IMR-90 (cell line): ENCODE measurements at regions not wholly inside any gene's neighbourhood (a gene's known extent, or its start where the extent isn't known, plus 50 kb on each side); places are given as distances from the start of the nearest gene placed in this dataset.

Experiments used
- ATAC-seq: fragments of 200-7000 bp; cut with Tn5 transposase; 2 replicates; pipeline ENCODE4 v1.9.1; 2020; ENCODE audit warnings: low read depth, mild to moderate bottlenecking, moderate library complexity
- BruUV-seq: library from RNA; stranded (reverse); fragments of 400-500 nt; replicated peaks from 2 replicates; lab custom pipeline; 2021; lab: Mats Ljungman, UMichigan
- CTCF ChIA-PET: fragments of 300-600 bp; formaldehyde crosslinking; extraction: SDS; loops from one replicate; lab custom pipeline; 2021; ENCODE audit warnings: antibody characterized with exemption; lab: Yijun Ruan, JAX
- POLR2A ChIA-PET: fragments of 300-600 bp; sonication (Branson Sonifier 250); formaldehyde crosslinking; loops from one replicate; lab custom pipeline; 2022; ENCODE audit warnings: antibody characterized with exemption; ENCODE audit not compliant: unreplicated experiment; lab: Charles Lee
- DNase-seq: peaks from one replicate; pipeline ENCODE4 v3.0.0; 2013
- H2AFZ ChIP-seq: replicated peaks from 2 replicates; pipeline ENCODE3; 2013; ENCODE audit warnings: low read length, mild to moderate bottlenecking; ENCODE audit not compliant: poor library complexity
- H2AK5ac ChIP-seq: 2 replicates; pipeline ENCODE4 v1.6.1; 2013; ENCODE audit warnings: low read depth, low read length, inconsistent platforms
- H2AK9ac ChIP-seq: replicated peaks from 2 replicates; pipeline ENCODE3; 2013; ENCODE audit warnings: mild to moderate bottlenecking, low read depth, low read length, moderate library complexity; ENCODE audit not compliant: poor library complexity
- H2BK120ac ChIP-seq: 2 replicates; pipeline ENCODE4 v1.6.1; 2013; ENCODE audit warnings: low read depth, low read length, inconsistent platforms
- H2BK15ac ChIP-seq: 3 replicates; pipeline ENCODE4 v1.6.1; 2013; ENCODE audit warnings: low read depth, low read length, inconsistent platforms
- H2BK20ac ChIP-seq: 2 replicates; pipeline ENCODE4 v1.6.1; 2013; ENCODE audit warnings: low read depth, mild to moderate bottlenecking, inconsistent platforms, low read length, moderate library complexity
- H2BK5ac ChIP-seq: 2 replicates; pipeline ENCODE4 v1.6.1; 2013; ENCODE audit warnings: mild to moderate bottlenecking, low read depth, low read length, inconsistent platforms; ENCODE audit not compliant: poor library complexity, severe bottlenecking
- H3K14ac ChIP-seq: replicated peaks from 2 replicates; pipeline ENCODE4 v1.6.1; 2013; ENCODE audit warnings: low read depth, low read length, inconsistent platforms
- H3K18ac ChIP-seq: 2 replicates; pipeline ENCODE4 v1.6.1; 2013; ENCODE audit warnings: low read depth, low read length, control low read depth
- H3K23ac ChIP-seq: 2 replicates; pipeline ENCODE4 v1.6.1; 2013; ENCODE audit warnings: low read depth, low read length, inconsistent platforms
- H3K27ac ChIP-seq: 2 replicates; pipeline ENCODE4 v1.5.1; 2013; ENCODE audit warnings: mild to moderate bottlenecking, control low read depth, low read length; ENCODE audit not compliant: insufficient read depth
- H3K27me3 ChIP-seq: 2 replicates; pipeline ENCODE4 v1.6.1; 2013; ENCODE audit warnings: low read length; ENCODE audit not compliant: control insufficient read depth, insufficient read depth
- H3K36me3 ChIP-seq: 2 replicates; pipeline ENCODE4 v1.6.1; 2013; ENCODE audit warnings: low read length, mixed read lengths; ENCODE audit not compliant: control insufficient read depth, insufficient read depth
- H3K4ac ChIP-seq: 2 replicates; pipeline ENCODE4 v1.6.1; 2013; ENCODE audit warnings: low read depth, low read length, inconsistent platforms
- H3K4me1 ChIP-seq: 2 replicates; pipeline ENCODE4 v1.6.1; 2013; ENCODE audit warnings: low read length, mixed read lengths; ENCODE audit not compliant: control insufficient read depth, insufficient read depth
- H3K4me2 ChIP-seq: 2 replicates; pipeline ENCODE4 v1.6.1; 2013; ENCODE audit warnings: low read depth, mild to moderate bottlenecking, control low read depth, low read length, moderate library complexity
- H3K4me3 ChIP-seq: 2 replicates; pipeline ENCODE4 v1.5.1; 2013; ENCODE audit warnings: low read depth, mild to moderate bottlenecking, control low read depth, low read length, moderate library complexity; ENCODE audit not compliant: insufficient read depth
- H3K56ac ChIP-seq: 2 replicates; pipeline ENCODE4 v1.6.1; 2013; ENCODE audit warnings: low read length, inconsistent platforms; ENCODE audit not compliant: insufficient read depth; ENCODE audit errors: extremely low read depth
- H3K79me1 ChIP-seq, 2 experiments: 2 replicates each; pipeline ENCODE4 v1.6.1; 2013; ENCODE audit warnings: low read length in 2 of 2, inconsistent platforms in 1 of 2, low read depth in 1 of 2
- H3K9ac ChIP-seq: 2 replicates; pipeline ENCODE4 v1.6.1; 2013; ENCODE audit warnings: low read depth, low read length, control low read depth
- H3K9me1 ChIP-seq: 2 replicates; pipeline ENCODE4 v1.6.1; 2013; ENCODE audit warnings: low read length, inconsistent platforms; ENCODE audit not compliant: insufficient read depth
- H3K9me3 ChIP-seq: 2 replicates; pipeline ENCODE4 v1.6.1; 2013; ENCODE audit warnings: low read length; ENCODE audit not compliant: control insufficient read depth, insufficient read depth
- H4K20me1 ChIP-seq: 2 replicates; pipeline ENCODE4 v1.6.1; 2013; ENCODE audit warnings: low read length, inconsistent platforms; ENCODE audit not compliant: insufficient read depth
- H4K5ac ChIP-seq: 2 replicates; pipeline ENCODE4 v1.6.1; 2013; ENCODE audit warnings: mild to moderate bottlenecking, low read depth, low read length, control low read depth
- H4K8ac ChIP-seq, 2 experiments: 2 replicates each; pipeline ENCODE4 v1.6.1; 2013; ENCODE audit warnings: low read depth in 2 of 2, low read length in 2 of 2, control low read depth in 1 of 2, inconsistent platforms in 1 of 2
- H4K91ac ChIP-seq: 2 replicates; pipeline ENCODE4 v1.6.1; 2013; ENCODE audit warnings: low read depth, low read length, inconsistent platforms; ENCODE audit not compliant: insufficient read depth
- BHLHE40 ChIP-seq: fragments of 150-350 bp; IDR thresholded peaks from 2 replicates; pipeline ENCODE4 v1.6.1; 2016; ENCODE audit warnings: mild to moderate bottlenecking, low read depth, low read length
- CEBPB ChIP-seq: IDR thresholded peaks from 2 replicates; pipeline ENCODE4 v1.6.1; 2012; ENCODE audit warnings: low read depth, low read length, improper control_type of control experiment
- CHD1 ChIP-seq: IDR thresholded peaks from 2 replicates; pipeline ENCODE4 v1.6.1; 2012; ENCODE audit warnings: low read depth, low read length, improper control_type of control experiment
- CTCF ChIP-seq: conservative IDR thresholded peaks from 2 replicates; pipeline ENCODE4 v1.5.1; 2012; ENCODE audit warnings: mild to moderate bottlenecking, low read depth, low read length, improper control_type of control experiment
- ELK1 ChIP-seq: fragments of 150-350 bp; IDR thresholded peaks from 2 replicates; pipeline ENCODE4 v1.6.1; 2016; ENCODE audit warnings: low read depth, mild to moderate bottlenecking, low read length, moderate library complexity, borderline replicate concordance
- FOS ChIP-seq: fragments of 150-350 bp; IDR thresholded peaks from 2 replicates; pipeline ENCODE4 v1.6.1; 2016; ENCODE audit warnings: low read depth, low read length
- MAFK ChIP-seq: IDR thresholded peaks from 2 replicates; pipeline ENCODE4 v1.6.1; 2012; ENCODE audit warnings: low read depth, low read length, improper control_type of control experiment
- MAZ ChIP-seq: IDR thresholded peaks from 2 replicates; pipeline ENCODE4 v1.6.1; 2012; ENCODE audit warnings: low read depth, mild to moderate bottlenecking, low read length, improper control_type of control experiment, moderate library complexity, borderline replicate concordance
- MXI1 ChIP-seq: IDR thresholded peaks from 2 replicates; pipeline ENCODE4 v1.6.1; 2012; ENCODE audit warnings: low read depth, mild to moderate bottlenecking, low read length, moderate library complexity, borderline replicate concordance
- NFE2L2 ChIP-seq: fragments of 150-350 bp; IDR thresholded peaks from 2 replicates; pipeline ENCODE4 v1.6.1; 2016; ENCODE audit warnings: low read depth, mild to moderate bottlenecking, low read length
- POLR2A ChIP-seq: IDR thresholded peaks from 2 replicates; pipeline ENCODE4 v1.6.1; 2012; ENCODE audit warnings: mild to moderate bottlenecking, low read depth, low read length
- RAD21 ChIP-seq: IDR thresholded peaks from 2 replicates; pipeline ENCODE4 v1.6.1; 2012; ENCODE audit warnings: low read length, improper control_type of control experiment
- RCOR1 ChIP-seq: IDR thresholded peaks from 2 replicates; pipeline ENCODE4 v1.6.1; 2012; ENCODE audit warnings: mild to moderate bottlenecking, low read length, improper control_type of control experiment; ENCODE audit not compliant: insufficient replicate concordance
- RFX5 ChIP-seq: IDR thresholded peaks from 2 replicates; pipeline ENCODE4 v1.8.0; 2012; ENCODE audit warnings: low read depth, mild to moderate bottlenecking, low read length, moderate library complexity
- SMC3 ChIP-seq: fragments of 150-350 bp; IDR thresholded peaks from 2 replicates; pipeline ENCODE4 v1.6.1; 2016; ENCODE audit warnings: low read depth, mild to moderate bottlenecking, antibody characterized with exemption, low read length, moderate library complexity
- USF2 ChIP-seq: fragments of 150-350 bp; IDR thresholded peaks from 2 replicates; pipeline ENCODE4 v1.6.1; 2017; ENCODE audit warnings: mild to moderate bottlenecking, antibody characterized with exemption, low read length, low read depth
- WGBS, 2 experiments: methylation state at CpG; one replicate each; pipeline versions ENCODE4 v1.1.5 to v1.1.7; 2013; ENCODE audit warnings: missing lambda C conversion rate in 2 of 2; ENCODE audit not compliant: insufficient read length in 1 of 2; ENCODE audit errors: extremely low coverage in 2 of 2; 5-methylcytosine and 5-hydroxymethylcytosine counted together
- dilution Hi-C: fragments of 300-500 bp; cut with HindIII; formaldehyde crosslinking; loops from one replicate; pipeline ENCODE4 v1.14.3; 2018; ENCODE audit warnings: low sequenced_read_pairs; ENCODE audit not compliant: unreplicated experiment
- in situ Hi-C: fragments of 300-500 bp; cut with MboI; formaldehyde crosslinking; loops from 3 replicates; pipeline ENCODE4 v1.14.3; 2019; ENCODE audit warnings: low sequenced_read_pairs, inconsistent platforms, mixed read lengths
- intact Hi-C: fragments of 100-400 bp; cut with micrococcal nuclease; formaldehyde crosslinking; loops from 2 replicates; pipeline ENCODE4 v1.10.0; 2022

- TF ChIP-seq SMC3, result no peak
- TF ChIP-seq ELK1, result no peak
- TF ChIP-seq CTCF, result no peak
- no peak for TF ChIP-seq MXI1
- TF ChIP-seq CHD1, result no peak
- TF ChIP-seq BHLHE40, result no peak
- TF ChIP-seq RFX5, result no peak
- no peak for TF ChIP-seq USF2
- no peak for TF ChIP-seq RAD21
- TF ChIP-seq FOS, result no peak
- TF ChIP-seq MAFK, result no peak
- TF ChIP-seq RCOR1, result no peak
- no peak for TF ChIP-seq NFE2L2
- TF ChIP-seq CEBPB, result no peak
- no peak for TF ChIP-seq POLR2A
- no peak for TF ChIP-seq MAZ
- no peak overlapping the region for H2BK120ac ChIP-seq
- no peak overlapping the region for H3K27ac ChIP-seq
- H3K14ac ChIP-seq, result no peak overlapping the region
- H3K4me3 ChIP-seq, result no peak overlapping the region
- H3K23ac ChIP-seq, result no peak overlapping the region
- H3K4ac ChIP-seq, result no peak overlapping the region
- no peaks in the 10 kb centered on the region for H3K27me3 ChIP-seq
- no peak overlapping the region for H2AK5ac ChIP-seq
- no peak overlapping the region for H4K91ac ChIP-seq
- H3K9me3 ChIP-seq, result peaks cover 2% of the 10 kb centered on the region
- H3K56ac ChIP-seq, result no peak overlapping the region
- H2BK15ac ChIP-seq, result no peak overlapping the region
- WGBS, 2 experiments, result no CpG with 5 or more reads among the region's 5 CpGs
- H2AFZ ChIP-seq, result no peak overlapping the region
- no peaks in the 10 kb centered on the region for H3K9me1 ChIP-seq
- no peaks in the 10 kb centered on the region for H3K36me3 ChIP-seq
- no peak overlapping the region for H3K4me2 ChIP-seq
- no peaks in the 10 kb centered on the region for H4K20me1 ChIP-seq
- H3K9ac ChIP-seq, result no peak overlapping the region
- BruUV-seq, result no TSS peak
- H2BK20ac ChIP-seq, result no peak overlapping the region
- dilution Hi-C loops (no loop called here), intact Hi-C loops (no loop called here), in situ Hi-C loops (no loop called here)
- CTCF ChIA-PET, result no interaction called here
- no peak overlapping the region for H4K5ac ChIP-seq
- H3K4me1 ChIP-seq, result no peaks in the 10 kb centered on the region
- H3K18ac ChIP-seq, result no peak overlapping the region
- ATAC-seq, result no peak
- no peaks in the 10 kb centered on the region for H3K79me1 ChIP-seq
- H2BK5ac ChIP-seq, result no peak overlapping the region
- no peak for DNase-seq
- no peak overlapping the region for H2AK9ac ChIP-seq
- POLR2A ChIA-PET, result no interaction called here
- no peak overlapping the region for H4K8ac ChIP-seq
Observed at GRCh38 chr6:102660303-102660702, 1266.8 kb downstream of the GRIK2 start.
